COLO668 (cell line): ENCODE measurements at regions not wholly inside any gene's neighbourhood (a gene's known extent, or its start where the extent isn't known, plus 50 kb on each side); places are given as distances from the start of the nearest gene placed in this dataset.

Experiments
- DNase-seq: peaks from one replicate; lab custom pipeline; 2025; ENCODE audit not compliant: unreplicated experiment; lab: John Stamatoyannopoulos, UW

DNA sequence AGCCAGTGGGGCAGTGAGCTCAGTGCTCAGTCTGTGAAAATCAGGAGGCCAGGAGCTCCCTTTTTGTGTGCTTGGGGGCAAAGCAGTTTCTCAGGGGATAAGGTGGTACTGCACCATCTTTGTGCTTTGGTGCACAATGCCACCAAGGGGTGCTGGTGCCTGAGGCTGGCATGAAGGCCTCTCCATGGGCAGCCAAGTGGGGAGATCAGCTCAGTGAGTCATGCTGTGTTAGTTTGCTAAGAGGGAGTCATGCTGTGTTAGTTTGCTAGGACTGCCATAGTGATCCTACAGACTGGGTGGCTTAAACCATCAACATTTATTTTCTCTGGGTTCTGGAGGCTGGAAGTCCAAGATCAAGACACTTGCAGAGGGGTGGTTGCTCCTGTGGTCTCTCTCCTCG, 428.1 kb downstream of the PRDM2 start:
- DNase-seq = peak; percentile 21

- DNase-seq = no peak
Measured at GRCh38 chr1:14129009-14129408, 429.0 kb downstream of the PRDM2 start.

GRCh38 chr1:14135070-14135469, 435.1 kb downstream of the PRDM2 start:
- no peak for DNase-seq

DNA sequence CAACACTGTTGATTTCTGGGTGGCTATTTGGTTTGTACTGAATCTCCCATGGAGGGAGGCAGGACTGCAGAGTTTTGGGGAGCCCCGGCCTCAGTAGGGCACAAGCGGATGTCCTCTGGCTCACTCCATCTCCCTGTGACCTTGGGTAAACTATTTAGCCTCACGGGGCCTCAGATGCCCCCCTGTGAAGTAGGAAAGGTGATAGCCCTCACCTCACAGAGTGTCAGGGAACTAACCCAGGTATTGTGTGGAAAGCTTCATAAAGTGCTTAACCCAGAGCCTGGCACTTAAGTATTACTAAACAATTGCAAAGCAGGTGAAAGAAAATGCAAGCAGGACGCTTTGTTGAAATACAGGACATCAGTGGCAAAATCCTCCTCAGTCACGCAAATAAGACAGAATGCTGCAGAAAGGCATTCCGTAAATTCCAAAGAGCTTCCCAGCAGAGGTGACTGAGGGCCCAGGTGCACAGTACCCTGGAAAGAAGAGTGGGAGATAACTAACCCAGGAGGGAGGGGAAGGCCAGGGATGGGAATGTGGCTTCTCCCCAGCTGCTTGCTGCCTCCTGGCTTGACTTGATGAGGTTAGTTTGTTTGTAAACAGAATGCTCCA, 436.3 kb downstream of the PRDM2 start:
- no peak for DNase-seq

GRCh38 chr1:14136881-14137280, 436.9 kb downstream of the PRDM2 start:
- no peak for DNase-seq

DNA sequence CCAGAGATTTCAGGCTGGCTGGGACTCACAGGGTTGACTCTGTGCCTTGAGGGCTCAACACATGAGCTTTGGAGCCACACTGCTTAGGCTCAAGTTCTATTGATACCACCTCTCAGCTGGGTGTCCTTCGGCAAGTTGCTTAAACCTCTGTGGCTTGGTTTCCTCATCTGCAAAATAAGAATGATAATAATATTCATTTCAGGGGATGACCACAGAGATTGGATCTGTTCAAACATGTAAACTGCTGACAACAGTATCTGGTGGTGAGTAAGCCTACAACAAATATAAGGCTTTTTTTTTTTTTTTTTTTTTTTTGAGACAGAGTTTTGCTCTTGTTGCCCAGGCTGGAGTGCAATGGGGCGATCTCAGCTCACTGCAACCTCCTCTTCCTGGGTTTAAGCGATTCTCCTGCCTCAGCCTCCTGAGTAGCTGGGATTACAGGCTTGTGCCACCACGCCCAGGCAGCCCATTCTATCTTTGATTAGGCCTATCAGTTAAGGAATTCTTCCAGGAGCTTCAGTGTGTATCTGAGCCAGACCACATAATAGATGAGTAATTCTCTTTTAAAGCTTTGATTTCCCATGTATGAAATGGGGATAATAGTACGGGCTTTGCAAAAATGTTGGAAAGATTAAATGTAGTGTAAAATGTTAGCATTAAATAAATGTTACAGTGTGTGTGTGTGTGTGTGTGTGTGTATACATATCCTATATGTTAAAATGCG, 437.6 kb downstream of the PRDM2 start:
- DNase-seq = no peak

GRCh38 chr1:14138135-14138506, 438.1 kb downstream of the PRDM2 start:
- DNase-seq = no peak

- no peak for DNase-seq
Measured at GRCh38 chr1:14138687-14139086, 438.7 kb downstream of the PRDM2 start.

- DNase-seq = no peak
Measured at GRCh38 chr1:14140831-14141401, 440.9 kb downstream of the PRDM2 start.

DNA sequence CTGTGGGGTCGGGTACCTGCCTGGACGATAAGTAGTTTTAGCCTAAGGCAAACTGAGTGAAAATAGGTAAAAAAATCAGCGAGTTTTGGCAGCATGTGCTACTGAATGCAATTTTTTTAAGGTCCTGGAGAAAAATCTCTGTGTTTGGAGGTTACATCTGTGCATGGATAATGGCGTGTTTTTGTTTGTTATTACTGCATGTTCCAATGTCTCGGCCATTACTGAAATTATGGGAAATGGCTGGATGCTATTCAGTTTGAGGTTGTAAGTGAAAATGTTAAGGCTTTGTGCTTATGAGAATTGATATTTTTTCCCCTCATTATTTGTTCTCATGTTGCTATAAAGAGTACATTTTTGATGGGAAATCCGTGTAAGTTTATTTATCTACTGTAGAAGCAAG, 441.7 kb downstream of the PRDM2 start:
- no peak for DNase-seq

GRCh38 chr1:14142397-14143100, 442.6 kb downstream of the PRDM2 start:
- no peak for DNase-seq

DNA sequence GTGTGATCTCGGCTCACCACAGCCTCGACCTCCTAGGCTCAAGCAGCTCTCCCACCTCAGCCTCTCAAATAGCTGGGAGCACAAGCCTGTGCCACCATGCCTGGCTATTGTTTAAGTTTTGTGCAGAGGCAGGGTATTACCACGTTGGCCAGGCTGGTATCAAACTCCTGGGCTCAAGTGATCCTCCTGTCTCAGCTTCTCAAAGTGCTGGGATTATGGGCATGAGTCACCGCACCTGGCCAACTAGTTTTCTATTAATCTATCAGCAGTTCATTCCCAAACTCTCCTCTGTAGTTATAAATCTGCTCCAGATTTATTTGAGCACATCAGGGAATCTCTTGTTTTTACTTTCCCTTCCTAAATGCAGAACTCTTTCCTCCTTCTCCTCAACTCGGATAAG, 443.8 kb downstream of the PRDM2 start:
- DNase-seq = no peak

DNA sequence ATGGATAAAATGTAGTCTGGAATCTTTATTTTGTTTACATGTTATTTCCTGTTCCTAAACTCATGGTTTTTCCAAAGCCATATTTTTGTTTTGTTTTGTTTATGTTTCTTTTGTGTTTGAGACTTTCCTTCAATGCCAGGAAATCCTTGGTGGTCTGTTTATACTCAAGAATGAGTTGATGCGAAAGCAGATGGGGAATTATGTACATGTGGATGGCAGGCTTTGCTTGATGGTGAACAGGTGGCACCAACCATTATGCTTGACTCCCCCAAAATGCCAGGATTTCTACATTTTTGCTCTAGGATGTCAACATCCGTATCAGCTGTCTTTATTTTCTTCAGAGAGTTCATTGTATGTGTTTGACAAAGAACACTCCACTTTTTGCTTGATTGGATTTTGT, 448.5 kb downstream of the PRDM2 start:
- DNase-seq = no peak

DNA sequence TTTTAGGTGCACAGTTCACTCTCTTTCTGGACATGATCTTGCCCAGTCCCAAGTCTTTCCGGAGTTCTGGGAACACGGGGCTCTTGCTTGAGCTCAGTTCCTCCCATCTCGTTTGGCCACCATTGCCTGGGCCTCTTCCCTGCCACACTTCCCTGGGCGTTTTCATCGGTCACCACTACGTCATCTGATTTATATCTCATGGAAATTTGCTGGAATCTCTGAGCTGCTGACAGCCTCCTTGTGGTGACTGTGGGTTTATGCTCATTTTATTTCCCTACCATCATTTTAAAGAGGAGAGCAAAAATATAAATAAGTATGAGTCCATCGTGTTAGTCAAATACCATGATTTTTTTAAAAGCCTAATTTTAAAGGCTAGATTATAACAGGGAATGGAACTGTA, 449.1 kb upstream of the KAZN start:
- DNase-seq = no peak

- DNase-seq = no peak
Measured at GRCh38 chr1:14156543-14156942, 441.9 kb upstream of the KAZN start.

- DNase-seq = no peak
Measured at GRCh38 chr1:14160781-14161180, 437.7 kb upstream of the KAZN start.

DNA sequence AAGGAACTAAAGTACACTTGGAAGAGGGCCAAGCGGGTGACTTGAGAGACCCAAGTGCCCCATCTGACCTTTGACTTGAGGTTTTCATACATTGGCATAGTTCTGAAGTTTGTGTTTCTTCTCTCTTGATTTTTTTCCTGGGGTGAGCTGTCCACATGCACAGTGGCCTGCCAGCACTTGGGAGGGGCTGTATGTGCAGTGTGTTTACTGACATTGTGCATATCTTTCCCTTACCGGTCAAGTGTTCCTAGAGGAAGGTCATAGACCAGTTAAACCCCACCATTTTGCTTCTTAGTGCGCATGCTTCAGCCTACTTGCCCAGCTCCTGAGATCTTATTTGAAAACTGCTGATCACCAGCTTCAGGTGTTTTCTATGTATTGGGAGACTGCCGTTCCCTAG, 435.2 kb upstream of the KAZN start:
- DNase-seq = no peak

GRCh38 chr1:14165371-14165801, 433.1 kb upstream of the KAZN start:
- DNase-seq = no peak

GRCh38 chr1:14167884-14168283, 430.6 kb upstream of the KAZN start:
- DNase-seq = no peak

- no peak for DNase-seq
Measured at GRCh38 chr1:14168326-14169063, 430.0 kb upstream of the KAZN start.

DNA sequence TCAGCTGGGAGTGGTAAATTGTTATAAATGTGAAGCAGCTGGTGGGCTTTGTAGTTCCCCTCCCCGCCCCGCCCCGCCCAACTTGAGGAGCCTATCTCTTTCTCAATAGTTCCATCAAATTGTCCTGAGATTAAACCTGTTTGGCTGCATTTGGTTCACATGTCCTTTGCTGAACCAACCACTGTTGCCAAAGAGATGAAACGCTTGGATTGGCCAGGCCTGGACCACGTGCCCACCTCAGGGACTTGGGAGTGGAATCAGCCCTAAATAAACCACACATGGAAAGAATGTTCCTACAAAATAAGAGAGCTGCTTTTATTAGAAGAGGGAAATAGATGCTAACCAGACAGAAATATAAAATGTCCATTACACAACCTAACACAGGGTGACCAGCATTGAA, 424.9 kb upstream of the KAZN start:
- DNase-seq = no peak
